B cell (primary cell): ENCODE measurements at regions not wholly inside any gene's neighbourhood (a gene's known extent, or its start where the extent isn't known, plus 50 kb on each side); places are given as distances from the start of the nearest gene placed in this dataset.

Experiments
- ATAC-seq: fragments of 200-7000 bp; cut with Tn5 transposase; one replicate; pipeline ENCODE4 v1.10.0; 2021; ENCODE audit warnings: low read depth, mild to moderate bottlenecking, moderate number of reproducible peaks, moderate library complexity
- CTCF ChIA-PET: fragments of 350-600 bp; sonication (Branson Sonifier 250); formaldehyde crosslinking; loops from one replicate; lab custom pipeline; 2021; ENCODE audit warnings: antibody characterized with exemption, inconsistent platforms; lab: Charles Lee
- POLR2A ChIA-PET: fragments of 350-600 bp; sonication (Branson Sonifier 250); formaldehyde crosslinking; loops from one replicate; lab custom pipeline; 2021; ENCODE audit warnings: antibody characterized with exemption; lab: Charles Lee
- DNase-seq: peaks from one replicate; pipeline ENCODE4 v3.0.0; 2013
- H2AFZ ChIP-seq: 2 replicates; pipeline ENCODE4 v1.6.1; 2012; ENCODE audit warnings: mild to moderate bottlenecking, low read depth, low read length; ENCODE audit not compliant: insufficient read depth, poor library complexity, severe bottlenecking
- H3K27ac ChIP-seq, 2 donors: 1 replicate in 1 of 2; 2 replicates in 1 of 2; pipeline ENCODE4 v1.5.1; 2012 to 2013; ENCODE audit warnings: low read length in 2 of 2, mild to moderate bottlenecking in 2 of 2, moderate library complexity in 1 of 2
- H3K27me3 ChIP-seq, 4 experiments: fragments of 200-600 bp in 1 of 4; sonication (generic) in 1 of 4; replicated peaks in 1 of 4; 1 replicate in 2 of 4; 2 replicates in 2 of 4; pipeline versions ENCODE4 v1.6.1 to v1.7.0; 2013 to 2016; ENCODE audit warnings: low read length in 3 of 4, mild to moderate bottlenecking in 2 of 4, mixed read lengths in 1 of 4, moderate library complexity in 1 of 4; ENCODE audit not compliant: insufficient read depth in 4 of 4, control insufficient read depth in 3 of 4; ENCODE audit errors: control extremely low read depth in 1 of 4
- H3K36me3 ChIP-seq, 2 experiments: replicated peaks in 1 of 2; 1 replicate in 1 of 2; 2 replicates in 1 of 2; pipeline versions ENCODE4 v1.6.1 to v1.7.1; 2013; ENCODE audit warnings: low read length in 1 of 2; ENCODE audit not compliant: insufficient read depth in 2 of 2, control insufficient read depth in 1 of 2; ENCODE audit errors: control extremely low read depth in 1 of 2, extremely low read depth in 1 of 2
- H3K4me1 ChIP-seq, 2 donors: fragments of 200-600 bp in 1 of 2; sonication (generic) in 1 of 2; 1 replicate in 1 of 2; 2 replicates in 1 of 2; pipeline versions ENCODE4 v1.5.1 to v1.6.1; 2013 to 2017; ENCODE audit warnings: low read length in 2 of 2; ENCODE audit not compliant: control insufficient read depth in 2 of 2, insufficient read depth in 2 of 2
- H3K4me2 ChIP-seq: replicated peaks from 2 replicates; pipeline ENCODE3; 2012; ENCODE audit warnings: mild to moderate bottlenecking, low read depth, low read length; ENCODE audit not compliant: poor library complexity, severe bottlenecking
- H3K4me3 ChIP-seq, 5 experiments: fragments of 200-600 bp in 1 of 5; sonication (generic) in 1 of 5; 1 replicate in 3 of 5; 2 replicates in 2 of 5; pipeline versions ENCODE4 v1.5.1 to v1.7.0; 2011 to 2016; ENCODE audit warnings: low read length in 4 of 5, mild to moderate bottlenecking in 4 of 5, low read depth in 2 of 5, control low read depth in 1 of 5, moderate library complexity in 1 of 5; ENCODE audit not compliant: insufficient read depth in 1 of 5; ENCODE audit errors: control extremely low read depth in 1 of 5, extremely low read depth in 1 of 5
- H3K79me2 ChIP-seq: fragments of 200-600 bp; sonication (generic); one replicate; pipeline ENCODE4 v1.6.0; 2016; ENCODE audit warnings: low read length; ENCODE audit not compliant: control insufficient read depth, insufficient read depth
- H3K9ac ChIP-seq: fragments of 200-600 bp; sonication (generic); 2 replicates; pipeline ENCODE4 v1.6.1; 2017; ENCODE audit warnings: mild to moderate bottlenecking, low read length, moderate library complexity
- H3K9me3 ChIP-seq, 3 donors: one replicate each; pipeline versions ENCODE4 v1.6.1 to v1.7.1; 2013; ENCODE audit warnings: low read length in 2 of 3; ENCODE audit not compliant: control insufficient read depth in 2 of 3, insufficient read depth in 1 of 3; ENCODE audit errors: control extremely low read depth in 1 of 3
- H4K20me1 ChIP-seq: 2 replicates; pipeline ENCODE4 v1.6.0; 2012; ENCODE audit warnings: mild to moderate bottlenecking, low read length; ENCODE audit not compliant: insufficient read depth, control insufficient read depth, poor library complexity, severe bottlenecking
- H3K27ac Mint-ChIP-seq: one replicate; pipeline ENCODE4 v1.8.0; 2021; ENCODE audit warnings: mixed read lengths
- H3K27me3 Mint-ChIP-seq: one replicate; pipeline ENCODE4 v1.8.0; 2021; ENCODE audit warnings: mixed read lengths
- H3K4me1 Mint-ChIP-seq: one replicate; pipeline ENCODE4 v1.8.0; 2021; ENCODE audit warnings: mixed read lengths
- H3K4me3 Mint-ChIP-seq: one replicate; pipeline ENCODE4 v1.8.0; 2021; ENCODE audit warnings: mixed read lengths
- H3K9me3 Mint-ChIP-seq: one replicate; pipeline ENCODE4 v1.8.0; 2022; ENCODE audit warnings: mixed read lengths; ENCODE audit not compliant: insufficient read depth
- EZH2 ChIP-seq: IDR thresholded peaks from 2 replicates; pipeline ENCODE4 v1.6.1; 2012; ENCODE audit warnings: borderline replicate concordance, low read depth, mild to moderate bottlenecking, moderate library complexity, low read length; ENCODE audit not compliant: insufficient read depth, poor library complexity, severe bottlenecking
- WGBS: methylation state at CpG from one replicate; pipeline ENCODE4 v1.1.5; 2013; ENCODE audit warnings: missing lambda C conversion rate; ENCODE audit not compliant: insufficient coverage; 5-methylcytosine and 5-hydroxymethylcytosine counted together
- intact Hi-C: fragments of 100-400 bp; cut with micrococcal nuclease; formaldehyde crosslinking; loops from one replicate; pipeline ENCODE4 v1.10.0; 2022
- TF ChIP-seq, protein P1 (sequence below): fragments of 200-600 bp; IDR thresholded peaks from one replicate; pipeline ENCODE4 v1.8.0; 2022; ENCODE audit warnings: antibody characterized with exemption, mild to moderate bottlenecking

- CTCF ChIA-PET = no interaction called here
- Histone ChIP-seq H3K27ac (no peak overlapping the region), H3K27me3 (no peaks in the 10 kb centered on the region), H3K9me3 (peaks cover 0 to 4% (median 0%) of the 10 kb centered on the region in 3 donors), H3K4me1 (no peaks in the 10 kb centered on the region), H3K79me2 (no peaks in the 10 kb centered on the region), H3K4me3 (no peak overlapping the region), H2AFZ (no peak overlapping the region), H3K36me3 (no peaks in the 10 kb centered on the region), H3K9ac (no peak overlapping the region), H4K20me1 (no peaks in the 10 kb centered on the region), H3K4me2 (no peak overlapping the region)
- WGBS = 56% methylated on average over 1 of the region's 2 CpGs
- no peak for DNase-seq
- POLR2A ChIA-PET = no interaction called here
- peaks cover 3% of the 10 kb centered on the region for H3K9me3 Mint-ChIP-seq
- intact Hi-C loops = no loop called here
- H3K4me1 Mint-ChIP-seq = no peaks in the 10 kb centered on the region
- H3K27me3 Mint-ChIP-seq = no peaks in the 10 kb centered on the region
- TF ChIP-seq, protein P1, sequence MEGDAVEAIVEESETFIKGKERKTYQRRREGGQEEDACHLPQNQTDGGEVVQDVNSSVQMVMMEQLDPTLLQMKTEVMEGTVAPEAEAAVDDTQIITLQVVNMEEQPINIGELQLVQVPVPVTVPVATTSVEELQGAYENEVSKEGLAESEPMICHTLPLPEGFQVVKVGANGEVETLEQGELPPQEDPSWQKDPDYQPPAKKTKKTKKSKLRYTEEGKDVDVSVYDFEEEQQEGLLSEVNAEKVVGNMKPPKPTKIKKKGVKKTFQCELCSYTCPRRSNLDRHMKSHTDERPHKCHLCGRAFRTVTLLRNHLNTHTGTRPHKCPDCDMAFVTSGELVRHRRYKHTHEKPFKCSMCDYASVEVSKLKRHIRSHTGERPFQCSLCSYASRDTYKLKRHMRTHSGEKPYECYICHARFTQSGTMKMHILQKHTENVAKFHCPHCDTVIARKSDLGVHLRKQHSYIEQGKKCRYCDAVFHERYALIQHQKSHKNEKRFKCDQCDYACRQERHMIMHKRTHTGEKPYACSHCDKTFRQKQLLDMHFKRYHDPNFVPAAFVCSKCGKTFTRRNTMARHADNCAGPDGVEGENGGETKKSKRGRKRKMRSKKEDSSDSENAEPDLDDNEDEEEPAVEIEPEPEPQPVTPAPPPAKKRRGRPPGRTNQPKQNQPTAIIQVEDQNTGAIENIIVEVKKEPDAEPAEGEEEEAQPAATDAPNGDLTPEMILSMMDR = no peak
- no peak for TF ChIP-seq EZH2
- ATAC-seq = no peak
- no peak overlapping the region for H3K27ac Mint-ChIP-seq
- H3K4me3 Mint-ChIP-seq = no peak overlapping the region
Observed at GRCh38 chr4:164529058-164529457, 224.9 kb upstream of the SMIM31 start.

GRCh38 chr4:164529486-164529885 lies 224.4 kb upstream of the SMIM31 start:
- Mint-ChIP-seq H3K4me3 (no peak overlapping the region), H3K27ac (no peak overlapping the region), H3K9me3 (peaks cover 3% of the 10 kb centered on the region), H3K27me3 (no peaks in the 10 kb centered on the region), H3K4me1 (no peaks in the 10 kb centered on the region)
- Histone ChIP-seq H3K9ac (no peak overlapping the region), H4K20me1 (no peaks in the 10 kb centered on the region), H3K4me3 (no peak overlapping the region), H3K27me3 (no peaks in the 10 kb centered on the region), H3K4me1 (no peaks in the 10 kb centered on the region), H2AFZ (no peak overlapping the region), H3K79me2 (no peaks in the 10 kb centered on the region), H3K27ac (no peak overlapping the region), H3K4me2 (no peak overlapping the region), H3K36me3 (no peaks in the 10 kb centered on the region), H3K9me3 (peaks cover 0 to 4% (median 0%) of the 10 kb centered on the region in 3 donors)
- ChIA-PET POLR2A (no interaction called here), CTCF (no interaction called here)
- no peak for DNase-seq
- TF ChIP-seq, protein P1 = no peak
- TF ChIP-seq EZH2 = no peak
- ATAC-seq = no peak
- intact Hi-C loops = no loop called here
- no CpG with 5 or more reads among the region's 5 CpGs for WGBS
